GM23338 (cell line): ENCODE measurements at regions not wholly inside any gene's neighbourhood (a gene's known extent, or its start where the extent isn't known, plus 50 kb on each side); places are given as distances from the start of the nearest gene placed in this dataset.

Experiments
- CREB1 ChIP-seq: fragments of 250-450 bp; sonication (Bioruptor Pico); IDR thresholded peaks from 2 replicates; pipeline ENCODE4 v1.5.0; 2020; ENCODE audit warnings: low read depth, mild to moderate bottlenecking, moderate library complexity
- ETS1 ChIP-seq: IDR thresholded peaks from 2 replicates; pipeline ENCODE4 v1.6.1; 2016; ENCODE audit warnings: antibody characterized with exemption
- EZH2 ChIP-seq: fragments of 200-600 bp; sonication (generic); IDR thresholded peaks from one replicate; pipeline ENCODE4 v1.8.0; 2017; ENCODE audit warnings: antibody characterized with exemption, mild to moderate bottlenecking, low read depth; ENCODE audit not compliant: unreplicated experiment
- EZH2phosphoT487 ChIP-seq: fragments of 200-600 bp; sonication (generic); IDR thresholded peaks from one replicate; pipeline ENCODE4 v1.8.1; 2018; ENCODE audit warnings: antibody characterized with exemption; ENCODE audit not compliant: unreplicated experiment
- JUNB ChIP-seq: IDR thresholded peaks from one replicate; pipeline ENCODE4 v1.6.1; 2016; ENCODE audit warnings: antibody characterized with exemption; ENCODE audit not compliant: unreplicated experiment
- POLR2AphosphoS5 ChIP-seq: IDR thresholded peaks from 2 replicates; pipeline ENCODE4 v1.6.1; 2016; ENCODE audit warnings: antibody characterized with exemption, low read depth
- STAT1 ChIP-seq: IDR thresholded peaks from one replicate; pipeline ENCODE4 v1.6.1; 2016; ENCODE audit warnings: antibody characterized with exemption; ENCODE audit not compliant: unreplicated experiment
- ZNF114 ChIP-seq: fragments of 250-450 bp; sonication (Bioruptor Pico); IDR thresholded peaks from 2 replicates; pipeline ENCODE4 v1.5.0; 2020; ENCODE audit warnings: mild to moderate bottlenecking, moderate library complexity
- ZNF331 ChIP-seq: fragments of 250-450 bp; sonication (Bioruptor Pico); IDR thresholded peaks from 2 replicates; pipeline ENCODE4 v1.5.0; 2020; ENCODE audit warnings: low read depth, mild to moderate bottlenecking, moderate library complexity
- TF ChIP-seq, protein P1 (sequence below), 2 experiments: fragments of 200-600 bp in 1 of 2; sonication (generic) in 1 of 2; conservative IDR thresholded peaks; 2 replicates each; pipeline versions ENCODE4 v1.5.1 to v1.6.1; 2016 to 2017; ENCODE audit warnings: antibody characterized with exemption in 2 of 2, low read depth in 2 of 2, mild to moderate bottlenecking in 2 of 2, moderate library complexity in 1 of 2
- TF ChIP-seq, protein P2 (sequence below): IDR thresholded peaks from one replicate; pipeline ENCODE4 v1.6.1; 2018; ENCODE audit warnings: antibody characterized with exemption; ENCODE audit not compliant: unreplicated experiment

DNA sequence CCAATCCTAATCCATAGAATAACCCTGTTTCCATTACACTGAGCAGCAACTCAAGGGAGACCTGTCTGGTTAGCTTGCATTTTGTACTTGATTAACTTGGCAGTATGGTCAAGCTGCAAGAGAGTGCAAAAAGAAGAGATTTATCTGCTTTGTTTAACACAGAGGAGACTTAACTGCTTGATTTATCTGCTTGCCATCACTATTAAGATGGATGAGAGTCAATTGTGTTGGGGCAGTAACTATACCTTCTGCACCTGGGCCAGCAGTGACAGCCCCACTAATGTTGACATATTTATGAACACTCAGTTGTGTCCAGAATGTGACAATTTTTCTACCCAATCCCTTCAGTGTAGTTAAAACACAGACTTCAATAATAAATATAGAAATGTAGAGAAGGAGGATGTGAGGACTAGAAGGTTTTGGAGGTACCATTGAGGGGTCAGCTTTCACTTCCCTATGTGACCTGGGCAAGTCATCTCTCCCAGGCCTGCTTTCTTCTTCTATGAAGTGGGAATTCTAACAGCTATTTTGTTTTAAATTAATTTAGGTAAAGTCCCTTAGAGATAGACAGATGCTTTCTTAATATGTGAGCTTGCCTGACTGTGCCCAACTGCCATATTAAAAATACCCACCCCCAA lies 159.1 kb upstream of the KCNK2 start:
- TF ChIP-seq POLR2AphosphoS5 (no peak), JUNB (no peak), ETS1 (no peak), ZNF331 (CRISPR knock-in tag) (no peak), EZH2 (no peak), CREB1 (CRISPR knock-in tag) (no peak), ZNF114 (CRISPR knock-in tag) (no peak), EZH2phosphoT487 (no peak), STAT1 (no peak)
- TF ChIP-seq, protein P1, sequence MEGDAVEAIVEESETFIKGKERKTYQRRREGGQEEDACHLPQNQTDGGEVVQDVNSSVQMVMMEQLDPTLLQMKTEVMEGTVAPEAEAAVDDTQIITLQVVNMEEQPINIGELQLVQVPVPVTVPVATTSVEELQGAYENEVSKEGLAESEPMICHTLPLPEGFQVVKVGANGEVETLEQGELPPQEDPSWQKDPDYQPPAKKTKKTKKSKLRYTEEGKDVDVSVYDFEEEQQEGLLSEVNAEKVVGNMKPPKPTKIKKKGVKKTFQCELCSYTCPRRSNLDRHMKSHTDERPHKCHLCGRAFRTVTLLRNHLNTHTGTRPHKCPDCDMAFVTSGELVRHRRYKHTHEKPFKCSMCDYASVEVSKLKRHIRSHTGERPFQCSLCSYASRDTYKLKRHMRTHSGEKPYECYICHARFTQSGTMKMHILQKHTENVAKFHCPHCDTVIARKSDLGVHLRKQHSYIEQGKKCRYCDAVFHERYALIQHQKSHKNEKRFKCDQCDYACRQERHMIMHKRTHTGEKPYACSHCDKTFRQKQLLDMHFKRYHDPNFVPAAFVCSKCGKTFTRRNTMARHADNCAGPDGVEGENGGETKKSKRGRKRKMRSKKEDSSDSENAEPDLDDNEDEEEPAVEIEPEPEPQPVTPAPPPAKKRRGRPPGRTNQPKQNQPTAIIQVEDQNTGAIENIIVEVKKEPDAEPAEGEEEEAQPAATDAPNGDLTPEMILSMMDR (conservative IDR thresholded peaks at IDR 0.05; ENCODE audit: low read depth in 2 of 2): no peak
- TF ChIP-seq, protein P2, sequence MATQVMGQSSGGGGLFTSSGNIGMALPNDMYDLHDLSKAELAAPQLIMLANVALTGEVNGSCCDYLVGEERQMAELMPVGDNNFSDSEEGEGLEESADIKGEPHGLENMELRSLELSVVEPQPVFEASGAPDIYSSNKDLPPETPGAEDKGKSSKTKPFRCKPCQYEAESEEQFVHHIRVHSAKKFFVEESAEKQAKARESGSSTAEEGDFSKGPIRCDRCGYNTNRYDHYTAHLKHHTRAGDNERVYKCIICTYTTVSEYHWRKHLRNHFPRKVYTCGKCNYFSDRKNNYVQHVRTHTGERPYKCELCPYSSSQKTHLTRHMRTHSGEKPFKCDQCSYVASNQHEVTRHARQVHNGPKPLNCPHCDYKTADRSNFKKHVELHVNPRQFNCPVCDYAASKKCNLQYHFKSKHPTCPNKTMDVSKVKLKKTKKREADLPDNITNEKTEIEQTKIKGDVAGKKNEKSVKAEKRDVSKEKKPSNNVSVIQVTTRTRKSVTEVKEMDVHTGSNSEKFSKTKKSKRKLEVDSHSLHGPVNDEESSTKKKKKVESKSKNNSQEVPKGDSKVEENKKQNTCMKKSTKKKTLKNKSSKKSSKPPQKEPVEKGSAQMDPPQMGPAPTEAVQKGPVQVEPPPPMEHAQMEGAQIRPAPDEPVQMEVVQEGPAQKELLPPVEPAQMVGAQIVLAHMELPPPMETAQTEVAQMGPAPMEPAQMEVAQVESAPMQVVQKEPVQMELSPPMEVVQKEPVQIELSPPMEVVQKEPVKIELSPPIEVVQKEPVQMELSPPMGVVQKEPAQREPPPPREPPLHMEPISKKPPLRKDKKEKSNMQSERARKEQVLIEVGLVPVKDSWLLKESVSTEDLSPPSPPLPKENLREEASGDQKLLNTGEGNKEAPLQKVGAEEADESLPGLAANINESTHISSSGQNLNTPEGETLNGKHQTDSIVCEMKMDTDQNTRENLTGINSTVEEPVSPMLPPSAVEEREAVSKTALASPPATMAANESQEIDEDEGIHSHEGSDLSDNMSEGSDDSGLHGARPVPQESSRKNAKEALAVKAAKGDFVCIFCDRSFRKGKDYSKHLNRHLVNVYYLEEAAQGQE: no peak
